WERI-Rb-1 (cell line): ENCODE measurements at regions not wholly inside any gene's neighbourhood (a gene's known extent, or its start where the extent isn't known, plus 50 kb on each side); places are given as distances from the start of the nearest gene placed in this dataset.
A peak's percentile ranks its signal among the peaks of the same experiment; 100 is the strongest.

Experiments used
- DNase-seq: peaks from one replicate; pipeline ENCODE4 v3.0.0-alpha.2; 2020
- H3K27ac ChIP-seq: fragments of 250-450 bp; sonication (Bioruptor Pico); 2 replicates; pipeline ENCODE4 v1.5.1; 2020; ENCODE audit warnings: mild to moderate bottlenecking, moderate library complexity
- H3K27me3 ChIP-seq: fragments of 250-450 bp; sonication (Bioruptor Pico); 2 replicates; pipeline ENCODE4 v1.5.1; 2021; ENCODE audit warnings: mild to moderate bottlenecking, low read depth, moderate library complexity; ENCODE audit not compliant: insufficient read depth, severe bottlenecking
- H3K36me3 ChIP-seq: fragments of 250-450 bp; sonication (Bioruptor Pico); 2 replicates; pipeline ENCODE4 v1.5.1; 2020; ENCODE audit warnings: mild to moderate bottlenecking, moderate library complexity
- H3K4me3 ChIP-seq: 2 replicates; pipeline ENCODE4 v1.5.1; 2011; ENCODE audit warnings: low read depth, mild to moderate bottlenecking, control low read depth, low read length
- H3K9me3 ChIP-seq: fragments of 250-450 bp; sonication (Bioruptor Pico); 2 replicates; pipeline ENCODE4 v1.5.1; 2021; ENCODE audit warnings: mild to moderate bottlenecking, moderate library complexity; ENCODE audit not compliant: severe bottlenecking
- CTCF ChIP-seq: IDR thresholded peaks from 2 replicates; pipeline ENCODE4 v1.5.1; 2011; ENCODE audit warnings: low read depth, mild to moderate bottlenecking, control low read depth, inconsistent platforms, low read length

GRCh38 chrX:63920875-63921274 lies 135.9 kb upstream of the ARHGEF9 start:
- Histone ChIP-seq H3K4me3 (no peak overlapping the region), H3K36me3 (no peaks in the 10 kb centered on the region), H3K27ac (no peak overlapping the region), H3K9me3 (no peaks in the 10 kb centered on the region), H3K27me3 (no peaks in the 10 kb centered on the region)
- TF ChIP-seq CTCF: no peak
- no peak for DNase-seq

GRCh38 chrX:63919081-63919480 lies 134.1 kb upstream of the ARHGEF9 start:
- H3K4me3 ChIP-seq: no peak overlapping the region
- no peak for TF ChIP-seq CTCF
- no peak for DNase-seq

GRCh38 chrX:63918611-63919010 lies 133.6 kb upstream of the ARHGEF9 start:
- H3K36me3 ChIP-seq: no peaks in the 10 kb centered on the region
- peaks cover 11% of the 10 kb centered on the region for H3K9me3 ChIP-seq
- peak; percentile 67 for DNase-seq
- no peaks in the 10 kb centered on the region for H3K27me3 ChIP-seq
- TF ChIP-seq CTCF: peak; percentile 50
- H3K27ac ChIP-seq: no peak overlapping the region
- no peak overlapping the region for H3K4me3 ChIP-seq

More at GRCh38 chrX:63919081-63919480, 134.1 kb upstream of the ARHGEF9 start:
- H3K27ac ChIP-seq: no peak overlapping the region
- no peaks in the 10 kb centered on the region for H3K36me3 ChIP-seq
- H3K27me3 ChIP-seq: no peaks in the 10 kb centered on the region
- H3K9me3 ChIP-seq: peaks cover 6% of the 10 kb centered on the region

GRCh38 chrX:63917296-63917695 lies 132.3 kb upstream of the ARHGEF9 start:
- peaks cover 12% of the 10 kb centered on the region for H3K9me3 ChIP-seq
- no peaks in the 10 kb centered on the region for H3K36me3 ChIP-seq
- TF ChIP-seq CTCF: no peak
- H3K27me3 ChIP-seq: no peaks in the 10 kb centered on the region
- no peak overlapping the region for H3K27ac ChIP-seq
- no peak overlapping the region for H3K4me3 ChIP-seq
- no peak for DNase-seq

GRCh38 chrX:63913719-63914118 lies 128.7 kb upstream of the ARHGEF9 start:
- no peak for TF ChIP-seq CTCF
- Histone ChIP-seq H3K9me3 (peaks cover 12% of the 10 kb centered on the region), H3K4me3 (no peak overlapping the region), H3K27me3 (no peaks in the 10 kb centered on the region), H3K27ac (no peak overlapping the region), H3K36me3 (no peaks in the 10 kb centered on the region)
- no peak for DNase-seq

GRCh38 chrX:63889001-63889400 lies 104.0 kb upstream of the ARHGEF9 start:
- DNase-seq: no peak
- H3K9me3 ChIP-seq: no peaks in the 10 kb centered on the region
- no peak overlapping the region for H3K27ac ChIP-seq
- H3K36me3 ChIP-seq: no peaks in the 10 kb centered on the region
- no peak overlapping the region for H3K4me3 ChIP-seq
- no peaks in the 10 kb centered on the region for H3K27me3 ChIP-seq
- TF ChIP-seq CTCF: no peak
